Nephron progenitor cell (in vitro differentiated cells): ENCODE measurements at regions not wholly inside any gene's neighbourhood (a gene's known extent, or its start where the extent isn't known, plus 50 kb on each side); places are given as distances from the start of the nearest gene placed in this dataset.
A peak's percentile ranks its signal among the peaks of the same experiment; 100 is the strongest.

Experiments used
- DNase-seq: peaks from one replicate; pipeline ENCODE4 v3.0.0; 2021
- H3K27ac Mint-ChIP-seq: 2 replicates; pipeline ENCODE4 v1.8.0; 2021; ENCODE audit warnings: mild to moderate bottlenecking, moderate library complexity, mixed read lengths
- H3K27me3 Mint-ChIP-seq: 2 replicates; pipeline ENCODE4 v1.8.0; 2021; ENCODE audit warnings: mild to moderate bottlenecking, low read depth, mixed read lengths; ENCODE audit not compliant: poor library complexity
- H3K36me3 Mint-ChIP-seq: 2 replicates; pipeline ENCODE4 v1.8.0; 2021; ENCODE audit warnings: low read depth, mixed read lengths
- H3K4me1 Mint-ChIP-seq: 2 replicates; pipeline ENCODE4 v1.8.0; 2021; ENCODE audit warnings: mixed read lengths
- H3K4me3 Mint-ChIP-seq: 2 replicates; pipeline ENCODE4 v1.8.0; 2021; ENCODE audit warnings: mild to moderate bottlenecking, moderate library complexity, mixed read lengths
- H3K9me3 Mint-ChIP-seq: 2 replicates; pipeline ENCODE4 v1.8.0; 2021; ENCODE audit warnings: mild to moderate bottlenecking, moderate library complexity, mixed read lengths
- CTCF ChIP-seq: fragments of 200-600 bp; sonication (generic); IDR thresholded peaks from 2 replicates; pipeline ENCODE4 v1.5.0; 2021; ENCODE audit warnings: antibody characterized with exemption

DNA sequence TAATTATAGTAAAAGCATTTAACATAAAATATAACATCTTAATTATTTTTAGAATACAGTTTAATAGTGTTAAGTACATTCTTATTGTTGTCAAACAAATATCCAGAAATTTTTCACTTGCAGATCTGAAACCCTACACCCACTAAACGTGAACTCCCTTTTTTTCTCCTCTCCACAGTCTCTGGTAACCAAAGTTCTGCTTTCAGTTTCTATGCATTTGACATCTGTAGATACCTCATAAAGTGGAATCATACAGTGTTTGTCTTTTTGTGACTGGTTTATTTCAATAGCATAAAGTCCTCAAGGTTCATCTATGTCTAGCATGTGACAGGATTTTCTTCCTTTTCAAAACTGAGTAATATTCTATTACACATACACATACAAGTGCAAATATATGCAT is 286.3 kb downstream of the BTBD3 start:
- no peak for DNase-seq
- no peaks in the 10 kb centered on the region for H3K27me3 Mint-ChIP-seq
- H3K4me1 Mint-ChIP-seq = no peaks in the 10 kb centered on the region
- no peak for TF ChIP-seq CTCF
- H3K36me3 Mint-ChIP-seq = no peaks in the 10 kb centered on the region
- H3K27ac Mint-ChIP-seq = no peak overlapping the region
- H3K9me3 Mint-ChIP-seq = peaks cover 31% of the 10 kb centered on the region
- no peak overlapping the region for H3K4me3 Mint-ChIP-seq

DNA sequence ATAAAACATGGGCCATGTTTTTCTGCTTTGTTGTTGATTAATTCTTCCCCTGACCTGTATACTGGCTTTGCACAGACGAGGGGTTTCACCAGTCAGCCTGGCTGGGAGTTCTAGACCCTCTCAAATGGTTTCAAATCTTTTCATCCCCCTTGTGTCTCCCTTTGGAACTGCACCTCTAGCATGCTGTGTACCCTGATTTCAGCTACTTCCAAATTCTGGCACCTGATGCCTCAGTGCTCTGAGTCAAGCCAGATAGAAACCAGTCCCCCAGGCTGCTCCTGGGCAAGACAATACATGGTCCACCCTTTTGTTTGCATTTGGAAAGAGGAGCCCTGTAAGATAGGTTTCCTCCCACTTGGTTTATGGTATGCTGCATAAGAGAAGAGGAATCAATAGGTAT is 290.2 kb downstream of the BTBD3 start:
- H3K36me3 Mint-ChIP-seq = no peaks in the 10 kb centered on the region
- peak; percentile 57 for TF ChIP-seq CTCF
- H3K27ac Mint-ChIP-seq = no peak overlapping the region
- peak; percentile 41 for DNase-seq
- H3K4me1 Mint-ChIP-seq = peaks cover 7% of the 10 kb centered on the region
- no peak overlapping the region for H3K4me3 Mint-ChIP-seq
- peaks cover 31% of the 10 kb centered on the region for H3K9me3 Mint-ChIP-seq
- H3K27me3 Mint-ChIP-seq = peaks cover 5% of the 10 kb centered on the region

DNA sequence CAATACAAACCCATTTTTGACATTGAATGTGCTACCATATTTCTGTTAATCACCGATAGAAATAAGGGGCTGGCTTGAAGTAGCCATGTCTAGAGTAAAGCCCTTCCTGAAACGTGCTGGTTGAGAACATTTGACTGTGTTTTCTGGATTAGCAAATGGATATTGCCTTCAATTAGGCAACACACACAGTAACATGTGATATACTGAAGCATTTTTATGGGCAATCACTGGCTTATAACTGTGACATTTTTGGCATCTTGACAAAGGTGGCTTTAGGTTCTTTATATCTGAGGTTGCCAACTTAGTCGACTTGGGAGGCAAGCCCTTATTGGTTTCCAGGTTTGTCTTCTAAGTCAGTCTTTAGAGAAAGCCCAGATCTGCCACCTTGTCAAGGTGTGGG is 292.9 kb downstream of the BTBD3 start:
- TF ChIP-seq CTCF = no peak
- peaks cover 23% of the 10 kb centered on the region for H3K9me3 Mint-ChIP-seq
- H3K4me3 Mint-ChIP-seq = no peak overlapping the region
- peaks cover 9% of the 10 kb centered on the region for H3K4me1 Mint-ChIP-seq
- no peak for DNase-seq
- peaks cover 5% of the 10 kb centered on the region for H3K27me3 Mint-ChIP-seq
- H3K36me3 Mint-ChIP-seq = no peaks in the 10 kb centered on the region
- H3K27ac Mint-ChIP-seq = no peak overlapping the region

GRCh38 chr20:12211361-12211760 is 293.7 kb downstream of the BTBD3 start:
- DNase-seq = no peak
- Mint-ChIP-seq H3K27me3 (peaks cover 5% of the 10 kb centered on the region), H3K9me3 (peaks cover 18% of the 10 kb centered on the region), H3K4me1 (peaks cover 9% of the 10 kb centered on the region), H3K27ac (no peak overlapping the region), H3K36me3 (no peaks in the 10 kb centered on the region), H3K4me3 (no peak overlapping the region)
- TF ChIP-seq CTCF = no peak

DNA sequence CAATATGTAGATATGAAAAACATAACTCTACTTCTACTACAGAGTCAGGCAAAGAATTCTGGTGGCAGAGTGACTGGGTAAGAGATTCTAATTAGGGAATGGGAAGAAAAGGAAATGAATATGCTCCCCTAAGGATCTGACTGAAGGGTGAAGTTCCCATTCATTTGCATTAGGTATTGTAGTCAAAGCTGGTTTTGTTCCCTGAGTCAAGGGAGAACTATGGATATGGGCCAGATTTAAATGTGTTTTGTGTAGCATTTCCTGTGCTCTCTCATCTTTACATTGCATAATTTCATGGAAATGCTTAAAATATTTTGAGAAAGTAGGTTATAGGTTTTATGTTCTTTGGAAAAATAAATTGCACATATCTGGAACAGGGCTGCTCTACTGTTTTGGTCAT is 299.7 kb downstream of the BTBD3 start:
- H3K4me3 Mint-ChIP-seq = no peak overlapping the region
- no peak for DNase-seq
- peaks cover 7% of the 10 kb centered on the region for H3K4me1 Mint-ChIP-seq
- no peaks in the 10 kb centered on the region for H3K36me3 Mint-ChIP-seq
- peaks cover 4% of the 10 kb centered on the region for H3K9me3 Mint-ChIP-seq
- H3K27me3 Mint-ChIP-seq = peaks cover 5% of the 10 kb centered on the region
- no peak for TF ChIP-seq CTCF
- no peak overlapping the region for H3K27ac Mint-ChIP-seq

GRCh38 chr20:12219798-12220197 is 302.1 kb downstream of the BTBD3 start:
- no peaks in the 10 kb centered on the region for H3K36me3 Mint-ChIP-seq
- no peak overlapping the region for H3K4me3 Mint-ChIP-seq
- no peak overlapping the region for H3K27ac Mint-ChIP-seq
- TF ChIP-seq CTCF = no peak
- peaks cover 5% of the 10 kb centered on the region for H3K27me3 Mint-ChIP-seq
- peaks cover 4% of the 10 kb centered on the region for H3K9me3 Mint-ChIP-seq
- H3K4me1 Mint-ChIP-seq = no peaks in the 10 kb centered on the region
- DNase-seq = no peak
